ENCODE measurements at regions not wholly inside any gene's neighbourhood (a gene's known extent, or its start where the extent isn't known, plus 50 kb on each side); places are given as distances from the start of the nearest gene placed in this dataset.

GRCh38 chr3:110859993-110860392 is 211.6 kb upstream of the NECTIN3 start:
- TF ChIP-seq CTCF (conservative IDR thresholded peaks at IDR 0.05; ENCODE audit: low read depth, low read length) (no peak), EZH2 (IDR thresholded peaks at IDR 0.05; ENCODE audit: low read length, unreplicated experiment) (no peak)

Data from PC-3 (cell line).